NCI-H345 treated with DMSO at 0.1 percent for 48 hours (cell line): ENCODE measurements at regions not wholly inside any gene's neighbourhood (a gene's known extent, or its start where the extent isn't known, plus 50 kb on each side); places are given as distances from the start of the nearest gene placed in this dataset.

ENCODE experiments used
- DNase-seq: peaks from one replicate; lab custom pipeline; 2025; ENCODE audit not compliant: unreplicated experiment; lab: John Stamatoyannopoulos, UW

- DNase-seq = no peak
These were observed 150.4 kb downstream of the C7orf25 start for GRCh38 chr7:42761486-42761885.

- no peak for DNase-seq
These were observed 153.7 kb downstream of the C7orf25 start for GRCh38 chr7:42758124-42758523.

GRCh38 chr7:42756841-42757240 lies 155.0 kb downstream of the C7orf25 start:
- DNase-seq = no peak

- no peak for DNase-seq
These were observed 158.0 kb downstream of the C7orf25 start for GRCh38 chr7:42753811-42754363.

- DNase-seq = no peak
These were observed 158.5 kb downstream of the C7orf25 start for GRCh38 chr7:42753367-42753766.

- no peak for DNase-seq
These were observed 161.7 kb downstream of the C7orf25 start for GRCh38 chr7:42750172-42750571.

GRCh38 chr7:42747044-42747443 lies 164.8 kb downstream of the C7orf25 start:
- no peak for DNase-seq

- DNase-seq = no peak
These were observed 165.7 kb downstream of the C7orf25 start for GRCh38 chr7:42746214-42746613.

- DNase-seq = no peak
These were observed 166.4 kb downstream of the C7orf25 start for GRCh38 chr7:42745357-42746059.

- DNase-seq = no peak
These were observed 167.1 kb downstream of the C7orf25 start for GRCh38 chr7:42744746-42745145.

- no peak for DNase-seq
These were observed 168.6 kb downstream of the C7orf25 start for GRCh38 chr7:42743077-42743858.

- no peak for DNase-seq
These were observed 169.6 kb downstream of the C7orf25 start for GRCh38 chr7:42742318-42742717.

- DNase-seq = no peak
These were observed 171.5 kb downstream of the C7orf25 start for GRCh38 chr7:42740408-42740807.

- DNase-seq = no peak
These were observed 172.2 kb downstream of the C7orf25 start for GRCh38 chr7:42739638-42740037.

GRCh38 chr7:42736931-42737330 lies 174.9 kb downstream of the C7orf25 start:
- DNase-seq = no peak

- no peak for DNase-seq
These were observed 176.8 kb downstream of the C7orf25 start for GRCh38 chr7:42735081-42735480.

- no peak for DNase-seq
These were observed 177.3 kb downstream of the C7orf25 start for GRCh38 chr7:42734568-42734967.

GRCh38 chr7:42733040-42733439 lies 178.8 kb downstream of the C7orf25 start:
- no peak for DNase-seq

- DNase-seq = no peak
These were observed 181.3 kb downstream of the C7orf25 start for GRCh38 chr7:42730586-42730985.

GRCh38 chr7:42729053-42729765 lies 182.7 kb downstream of the C7orf25 start:
- no peak for DNase-seq

- DNase-seq = no peak
These were observed 184.4 kb downstream of the C7orf25 start for GRCh38 chr7:42727451-42727850.
